T-helper 1 cell (primary cell): ENCODE measurements at regions not wholly inside any gene's neighbourhood (a gene's known extent, or its start where the extent isn't known, plus 50 kb on each side); places are given as distances from the start of the nearest gene placed in this dataset.

Experiments used
- DNase-seq, 5 donors: peaks; one replicate each; pipeline ENCODE4 v3.0.0-alpha.2; 2012 to 2020

DNA sequence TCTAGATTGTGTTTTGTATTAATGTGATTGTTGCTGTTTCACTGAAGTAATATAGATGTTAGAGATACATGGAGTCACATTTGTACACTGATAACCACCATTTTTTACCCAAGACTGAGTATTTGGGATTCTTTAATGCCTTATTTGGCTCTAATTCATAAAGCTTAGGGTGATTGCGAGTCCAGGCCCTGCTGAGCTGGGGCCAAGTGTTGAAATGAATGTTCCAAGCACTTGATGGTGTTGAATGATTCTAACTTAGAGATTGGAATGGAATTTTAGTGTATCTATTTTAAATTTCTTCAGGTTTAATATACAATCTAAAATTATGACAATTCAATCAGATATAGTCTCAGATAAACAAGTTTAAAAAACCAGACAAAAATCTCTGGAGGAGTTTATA, 329.4 kb upstream of the SLC35B3 start:
- no peak for DNase-seq

DNA sequence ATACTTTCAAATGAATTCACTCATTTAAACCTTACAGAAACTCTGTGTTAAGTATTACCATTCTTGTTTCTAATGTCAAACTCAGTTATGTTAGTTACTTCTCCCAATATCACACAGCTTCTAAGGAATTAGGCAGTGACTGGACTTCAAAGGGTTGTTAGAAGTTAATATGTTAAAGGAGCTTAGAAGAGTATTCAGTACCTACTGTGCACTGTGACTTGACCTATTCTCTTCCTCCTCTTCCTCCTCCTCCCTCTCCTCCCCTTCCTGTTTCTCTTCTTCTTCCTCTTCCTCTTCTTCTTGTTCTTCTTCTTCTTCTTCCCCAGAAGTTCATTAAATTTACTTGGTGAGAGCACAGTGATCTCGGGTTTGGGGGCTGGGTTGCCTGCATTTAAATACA, 325.6 kb upstream of the SLC35B3 start:
- DNase-seq = no peak

DNA sequence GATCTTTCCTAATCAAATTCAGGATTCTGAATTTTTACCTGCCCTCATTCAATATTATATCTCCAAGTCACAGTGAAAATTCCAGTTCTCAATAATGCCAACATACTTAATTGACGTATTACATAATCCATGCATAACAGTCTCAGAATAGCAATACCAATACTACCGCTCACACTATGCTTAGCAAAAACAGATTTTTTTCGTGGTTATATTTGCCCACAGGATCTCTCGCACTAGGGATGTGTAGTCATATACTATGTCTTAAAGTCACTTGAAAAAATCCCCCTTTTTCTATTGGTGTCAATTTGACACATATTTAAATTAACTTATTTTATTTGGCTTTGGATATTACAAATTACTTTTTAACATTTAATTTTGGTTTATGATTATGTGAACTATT, 323.1 kb upstream of the SLC35B3 start:
- DNase-seq = no peak

DNA sequence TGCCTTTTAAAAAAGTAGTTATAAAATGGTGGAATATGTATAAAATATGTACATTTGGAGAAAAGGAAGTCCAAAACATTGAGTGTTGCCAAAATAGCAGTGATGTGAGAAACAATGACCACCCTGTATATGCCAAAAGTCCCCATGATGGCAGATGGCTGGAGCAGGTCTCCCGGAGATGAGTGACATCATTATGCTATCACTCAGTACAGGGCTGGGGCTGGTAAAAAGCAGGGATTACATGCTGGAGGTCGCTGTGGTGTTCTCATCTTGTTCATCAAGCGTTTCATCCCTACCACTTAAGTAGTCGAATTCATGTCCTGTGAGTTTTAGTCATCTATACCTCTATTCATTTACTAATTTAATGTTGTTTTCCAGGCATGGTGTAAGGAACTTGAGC, 315.3 kb upstream of the SLC35B3 start:
- no peak for DNase-seq

DNA sequence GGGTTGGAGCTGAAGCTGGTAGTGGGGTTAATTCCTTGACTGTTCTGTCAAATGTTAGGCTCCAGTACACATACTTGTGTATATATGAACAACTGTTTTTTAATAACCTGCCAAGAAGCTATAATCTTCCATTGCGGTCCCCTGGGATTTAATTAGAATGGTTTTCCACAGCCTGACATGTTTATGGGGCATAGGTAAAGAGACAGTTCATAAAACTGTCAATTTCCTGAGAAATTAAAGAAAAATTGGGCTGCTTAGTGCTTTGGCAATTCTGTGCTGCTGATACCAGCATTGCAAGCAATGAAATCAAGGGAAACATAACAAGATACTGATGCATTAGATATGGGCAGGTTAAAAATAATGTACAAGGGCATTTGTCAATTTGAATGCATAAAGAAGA, 314.1 kb upstream of the SLC35B3 start:
- no peak for DNase-seq

DNA sequence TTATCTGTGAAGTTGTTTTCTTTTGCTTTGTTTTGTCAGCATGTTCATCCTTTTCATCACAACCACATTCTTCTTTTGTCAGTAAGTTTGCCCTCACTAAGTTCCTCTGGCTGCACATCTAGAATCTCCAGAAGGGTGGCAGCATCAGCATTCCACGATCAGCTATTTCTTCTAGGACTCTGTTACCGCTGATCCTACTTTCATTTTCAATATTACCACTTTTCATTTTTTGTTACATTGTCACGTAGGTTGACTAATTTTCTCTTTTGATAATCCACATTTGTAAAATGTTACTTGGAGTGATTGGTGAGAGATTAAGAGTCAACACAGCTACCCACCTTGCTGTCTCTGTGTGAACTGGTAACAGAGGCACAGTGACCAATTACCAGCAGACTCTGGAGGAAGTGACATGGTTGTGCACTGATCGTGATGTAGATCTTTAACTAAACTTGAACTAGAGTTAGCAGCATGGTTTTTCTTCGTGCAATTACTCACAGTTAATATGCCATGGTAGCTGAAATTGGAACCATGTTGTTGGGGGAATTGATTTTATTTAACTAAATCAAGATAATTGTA, 307.9 kb upstream of the SLC35B3 start:
- DNase-seq = no peak

DNA sequence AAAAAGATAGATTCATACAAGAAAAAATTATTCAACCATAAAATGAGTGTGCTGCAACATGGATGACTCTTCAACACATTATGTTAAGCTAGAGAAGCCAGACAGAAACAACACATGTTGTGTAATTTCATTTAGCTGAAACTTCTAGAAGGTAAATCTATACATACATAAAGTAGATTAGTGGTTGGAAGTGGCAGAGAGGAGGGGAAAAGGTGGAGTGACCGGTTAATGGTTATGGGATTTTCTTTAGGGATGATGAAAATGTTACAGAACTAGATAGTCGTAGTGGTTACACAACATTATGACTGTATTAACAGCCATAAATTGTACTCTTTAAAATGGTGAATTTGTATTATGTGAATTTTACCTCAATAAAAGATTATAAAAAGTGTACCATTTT, 304.1 kb upstream of the SLC35B3 start:
- no peak for DNase-seq

DNA sequence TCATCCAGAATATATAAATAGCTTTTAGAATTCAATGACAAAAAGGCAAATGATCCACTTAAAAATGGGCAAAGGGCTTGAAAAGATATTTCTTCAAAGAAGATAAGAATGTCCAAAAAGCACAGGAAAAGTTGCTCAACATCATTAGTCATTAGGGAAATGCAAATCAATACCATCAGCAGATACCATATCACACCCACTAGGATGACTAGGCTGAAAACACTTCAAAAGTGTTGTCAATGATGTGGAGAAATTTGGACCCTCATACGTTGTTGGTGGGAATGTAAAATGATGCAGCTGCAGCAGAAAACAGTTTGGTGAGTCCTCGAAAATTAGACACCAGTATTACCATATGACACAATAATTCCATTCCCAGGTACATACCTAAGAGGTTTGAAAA, 303.6 kb upstream of the SLC35B3 start:
- no peak for DNase-seq

DNA sequence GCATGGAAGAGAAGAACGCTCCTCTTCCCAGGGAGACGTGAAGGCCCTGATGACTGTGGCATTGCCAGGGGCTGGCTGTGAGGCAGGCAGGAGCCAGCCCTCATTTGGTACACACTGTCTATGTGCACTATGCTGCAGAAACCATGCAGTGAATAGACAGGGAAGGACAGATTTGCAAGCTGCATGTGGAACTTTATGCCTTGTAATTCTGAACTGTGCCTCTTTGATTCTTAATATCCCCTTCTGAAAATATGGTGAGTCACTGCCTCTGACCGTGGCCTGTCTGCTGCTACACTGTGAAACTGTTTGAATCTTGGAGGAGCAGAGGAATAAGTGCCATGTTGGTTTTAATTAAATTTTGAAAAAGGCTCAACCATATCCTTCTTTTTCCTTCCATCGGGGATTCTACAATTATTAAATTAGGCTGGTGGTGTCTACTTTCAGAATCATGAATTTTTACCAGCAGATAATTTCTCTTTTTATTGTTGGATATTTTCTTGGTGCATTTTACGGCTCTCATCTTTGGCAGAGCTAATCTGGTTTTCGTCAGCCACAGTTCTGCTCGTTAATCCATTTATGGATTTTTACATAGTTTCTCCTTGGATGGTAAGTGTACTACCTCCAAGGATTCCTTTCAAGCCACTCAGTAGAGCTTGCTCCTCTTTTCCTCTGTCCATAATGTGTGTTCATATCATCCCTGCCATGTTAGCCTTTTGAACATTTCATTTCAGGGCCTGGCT, 301.0 kb upstream of the SLC35B3 start:
- DNase-seq = no peak

DNA sequence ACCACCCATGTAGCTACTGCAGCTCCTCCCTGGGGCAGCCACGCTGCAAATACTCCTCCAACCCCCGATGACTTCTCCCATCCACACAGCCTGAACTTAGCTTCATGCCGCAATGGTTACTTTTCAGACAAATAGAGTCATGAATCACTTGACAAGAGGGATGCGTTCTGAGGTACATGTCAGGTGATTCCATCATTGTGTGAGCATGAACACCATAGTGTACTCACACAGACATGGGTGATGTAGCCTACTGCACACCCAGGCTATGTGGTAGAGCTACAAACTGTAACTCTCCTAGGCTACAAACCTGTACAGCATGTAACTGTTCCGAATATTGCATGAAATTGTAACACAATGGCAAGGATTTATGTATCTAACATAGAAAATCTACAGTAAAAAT, 298.5 kb upstream of the SLC35B3 start:
- no peak for DNase-seq

DNA sequence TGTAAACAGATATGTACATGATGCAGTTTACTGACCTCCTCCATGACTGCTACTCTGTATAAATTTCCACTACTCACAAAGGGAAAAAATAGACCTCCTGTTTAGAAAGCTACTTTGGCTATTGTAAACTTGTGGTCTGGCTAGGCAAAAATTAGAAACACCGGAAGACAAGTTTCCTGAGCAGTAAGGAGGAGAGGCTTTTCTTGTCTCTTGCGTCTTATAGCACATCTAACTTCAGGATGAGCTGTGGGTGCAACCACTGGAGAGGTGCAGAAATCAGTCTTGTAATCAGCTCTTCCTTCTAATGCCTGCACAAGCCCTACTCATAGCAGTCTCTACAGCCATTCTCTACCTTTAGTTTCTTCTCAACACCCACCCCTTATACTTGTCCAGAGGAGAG, 296.5 kb upstream of the SLC35B3 start:
- DNase-seq = no peak

DNA sequence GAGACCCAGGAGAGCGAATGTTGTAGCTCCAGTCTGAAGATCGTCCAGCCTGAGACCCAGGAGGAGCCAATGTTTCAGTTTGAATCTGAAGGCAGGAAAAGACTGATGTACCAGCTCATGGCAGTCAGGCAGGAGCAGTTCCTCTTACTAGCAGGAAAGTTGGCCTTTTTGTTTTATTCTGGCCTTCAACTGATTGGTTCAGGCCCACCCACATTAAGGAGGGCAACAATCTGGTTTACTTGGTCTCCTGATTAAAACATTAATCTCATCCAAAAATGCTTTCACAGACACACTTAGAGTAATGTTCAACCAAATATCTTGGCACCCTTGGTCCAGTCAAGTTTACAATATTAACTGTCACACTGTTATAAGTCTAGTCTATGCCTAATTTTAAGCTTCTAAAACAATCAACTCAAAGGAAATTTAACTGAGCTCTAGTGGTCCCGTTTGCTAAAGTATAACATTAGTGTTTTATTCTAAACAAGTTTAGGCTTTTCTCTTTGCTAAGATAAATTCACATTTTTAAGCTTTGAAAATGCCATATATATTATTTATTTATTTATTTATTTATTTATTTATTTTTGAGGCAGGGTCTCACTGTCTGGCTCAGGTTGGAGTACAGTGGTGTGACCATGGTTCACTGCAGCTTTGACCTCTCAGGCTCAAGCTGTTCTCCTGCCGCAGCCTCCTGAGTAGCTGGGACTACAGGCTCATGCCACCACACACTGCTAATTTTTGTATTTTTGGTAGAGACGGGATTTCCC, 275.5 kb upstream of the SLC35B3 start:
- DNase-seq = no peak

DNA sequence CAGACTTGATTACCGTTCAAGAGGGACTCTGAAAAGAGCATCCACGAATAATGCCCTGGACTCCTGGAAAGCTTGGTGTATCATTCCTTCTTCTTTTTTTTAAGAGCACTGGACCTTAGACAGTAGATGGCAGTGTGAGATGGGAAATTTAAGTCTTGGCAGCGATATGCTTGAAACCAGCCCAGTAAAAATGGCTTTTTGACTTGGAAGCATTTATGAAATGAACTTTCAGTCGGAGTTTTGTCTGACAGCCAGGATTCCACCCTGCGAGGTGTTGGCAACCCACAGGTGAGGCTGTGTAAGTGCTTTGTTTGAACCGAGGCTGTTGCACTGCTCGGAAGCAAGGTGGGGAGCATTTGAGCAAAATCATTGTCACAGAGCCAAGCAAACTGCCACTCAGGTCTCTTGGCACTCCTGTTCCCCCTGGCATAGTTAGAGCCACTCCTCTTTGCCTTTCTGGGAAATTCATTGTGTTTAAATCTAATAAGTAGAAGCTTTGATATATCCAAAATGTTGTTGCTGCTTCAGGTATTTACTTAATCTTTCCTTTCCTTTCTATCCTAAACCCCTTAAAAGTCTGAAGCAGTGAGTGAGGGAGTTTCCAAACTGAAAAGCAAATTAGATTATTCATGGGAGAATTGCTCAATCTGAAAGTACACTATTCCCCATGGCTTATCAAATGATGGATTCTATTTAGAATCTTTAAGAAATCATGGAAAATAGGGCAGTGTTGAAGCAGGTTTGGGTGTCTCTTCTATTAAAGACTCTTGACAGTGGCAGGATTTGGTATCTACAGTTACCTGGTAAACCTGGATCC, 272.8 kb upstream of the SLC35B3 start:
- no peak for DNase-seq

DNA sequence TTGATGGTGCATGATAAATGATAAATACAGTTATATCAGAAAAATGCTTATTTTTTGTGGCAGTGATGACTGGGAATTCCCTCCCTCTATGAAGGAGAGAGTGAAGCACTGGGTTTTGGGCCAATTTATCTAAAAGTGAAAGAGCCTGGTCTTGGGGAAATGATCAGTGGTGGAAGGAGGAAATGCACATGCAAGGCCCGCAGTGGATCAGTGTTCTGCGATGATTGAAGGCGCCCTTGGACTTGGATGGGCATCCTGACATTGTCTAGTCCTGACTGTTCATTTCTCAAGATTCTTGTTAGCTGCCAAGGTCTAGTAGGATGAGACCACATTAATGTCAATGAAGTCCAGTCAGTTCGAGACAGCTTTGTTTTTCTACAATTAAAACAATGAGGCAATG, 272.0 kb upstream of the SLC35B3 start:
- DNase-seq = no peak

DNA sequence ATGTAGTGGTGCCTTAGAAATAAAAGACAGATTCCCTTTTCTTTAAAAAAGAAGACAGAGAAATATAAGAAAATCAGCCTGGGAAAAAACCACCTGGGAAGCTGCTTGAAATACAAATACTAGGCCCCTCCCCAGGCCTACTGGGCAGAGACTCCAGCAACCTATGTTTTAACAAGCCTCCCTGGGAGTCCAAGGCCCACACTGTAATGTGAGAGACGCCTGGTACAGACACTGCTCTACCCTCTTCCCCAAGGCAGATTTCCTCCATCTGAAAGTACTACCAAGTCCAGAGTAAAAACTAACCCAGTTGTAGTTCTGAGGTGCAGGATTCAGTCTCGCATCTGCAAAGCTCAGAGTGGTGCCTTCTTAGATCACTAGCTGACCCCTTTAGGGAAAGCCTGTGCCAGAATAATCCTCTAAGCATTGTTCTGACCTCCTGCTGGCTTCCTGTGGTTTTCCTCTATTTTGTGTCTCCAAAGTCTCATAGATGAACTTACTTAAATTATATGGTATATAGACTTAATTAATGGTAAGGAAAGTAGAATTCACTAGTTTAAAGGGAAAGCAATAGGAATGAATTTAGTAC, 270.2 kb upstream of the SLC35B3 start:
- DNase-seq = no peak

DNA sequence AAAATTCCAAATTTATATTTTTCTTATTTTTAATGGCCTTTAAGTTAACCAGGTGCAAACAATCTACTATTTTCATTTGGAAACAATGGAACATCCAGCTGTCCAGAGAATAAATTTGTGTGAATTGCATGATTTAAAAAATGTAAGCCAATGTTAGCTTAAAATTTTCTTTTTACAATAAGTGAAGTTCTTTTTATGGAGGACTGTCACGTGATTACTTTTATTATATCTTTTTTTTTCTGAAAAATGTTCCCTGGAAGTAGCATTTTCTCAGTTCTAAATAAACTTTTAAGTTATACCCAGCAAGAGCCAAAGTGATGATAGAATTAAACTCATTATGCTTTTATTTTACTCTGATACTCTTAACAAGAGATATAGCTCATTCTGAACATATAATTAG, 267.7 kb upstream of the SLC35B3 start:
- DNase-seq = no peak

DNA sequence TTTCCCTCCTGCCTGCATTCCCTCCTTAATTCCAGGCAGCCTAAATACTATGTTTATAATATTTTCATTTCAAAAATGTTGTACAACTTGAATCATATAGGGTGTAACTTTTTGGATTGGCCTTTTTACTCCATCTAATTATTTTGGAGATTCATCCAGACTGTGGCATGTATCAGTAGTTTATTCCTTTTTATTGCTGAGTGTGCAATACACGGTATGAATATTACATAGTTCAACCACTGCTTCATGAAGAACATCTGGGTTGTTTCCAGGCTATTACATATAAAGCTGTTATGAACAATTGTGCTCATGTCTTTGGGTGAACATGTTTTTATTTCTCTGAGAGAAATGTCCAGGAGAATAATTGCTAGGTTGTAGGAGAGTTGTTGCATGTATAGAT, 253.5 kb upstream of the SLC35B3 start:
- DNase-seq = no peak

DNA sequence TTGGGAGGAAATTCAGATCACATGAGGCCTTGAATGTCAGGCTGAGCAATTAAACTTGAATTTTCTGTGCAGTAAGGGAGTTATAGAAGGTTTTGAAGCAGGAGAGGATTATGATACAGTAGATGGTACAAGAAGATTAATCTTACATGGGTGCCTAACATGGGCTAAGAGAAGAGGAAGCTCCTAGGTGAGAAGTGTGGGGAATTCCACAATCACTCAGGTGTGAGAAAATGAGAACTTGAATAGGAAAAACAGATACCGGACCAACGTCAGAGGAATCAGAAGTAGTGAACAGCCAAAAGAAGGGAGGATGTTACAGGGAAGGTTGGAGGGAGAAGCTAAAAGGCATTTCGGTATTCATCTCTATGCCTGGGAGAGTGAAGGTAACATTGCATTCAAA, 250.7 kb upstream of the SLC35B3 start:
- DNase-seq = no peak

DNA sequence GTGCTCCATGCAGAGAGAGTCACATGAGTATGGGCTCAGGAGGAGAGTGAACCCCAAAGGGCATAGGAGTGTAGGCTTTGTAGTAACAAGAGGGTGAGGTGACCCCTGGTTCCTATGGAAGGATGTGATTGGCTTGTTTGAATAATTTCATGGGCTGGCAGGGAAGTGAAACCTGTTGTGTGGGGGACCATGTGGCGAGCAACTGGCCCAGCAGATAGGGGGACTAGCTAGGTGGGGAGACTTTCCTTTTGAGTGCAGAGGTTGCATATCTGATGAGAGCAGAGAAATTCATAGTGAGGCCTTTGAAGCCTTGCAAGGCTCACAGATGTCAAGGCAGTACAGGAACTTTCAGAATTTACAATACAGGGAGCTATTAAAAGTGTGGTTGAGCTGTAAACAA, 247.9 kb upstream of the SLC35B3 start:
- DNase-seq = no peak

DNA sequence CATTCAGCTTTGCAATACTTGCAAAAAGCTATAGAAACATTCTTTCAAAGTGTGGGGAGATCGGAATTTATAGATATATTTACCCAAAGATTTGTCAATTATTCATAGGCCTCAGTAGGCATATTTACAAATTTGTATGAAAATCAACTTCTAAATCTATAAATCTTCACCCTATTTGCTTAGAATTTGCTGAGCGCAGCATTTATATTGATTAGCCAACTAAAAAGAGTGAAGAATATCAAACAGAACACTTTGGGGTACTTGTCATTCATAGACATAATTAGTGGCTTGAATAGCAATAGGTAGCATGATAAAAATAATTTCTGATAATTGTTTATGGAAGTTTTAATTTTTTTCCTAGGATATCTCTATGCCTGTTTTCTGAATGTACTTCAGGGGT, 244.5 kb upstream of the SLC35B3 start:
- DNase-seq = no peak

DNA sequence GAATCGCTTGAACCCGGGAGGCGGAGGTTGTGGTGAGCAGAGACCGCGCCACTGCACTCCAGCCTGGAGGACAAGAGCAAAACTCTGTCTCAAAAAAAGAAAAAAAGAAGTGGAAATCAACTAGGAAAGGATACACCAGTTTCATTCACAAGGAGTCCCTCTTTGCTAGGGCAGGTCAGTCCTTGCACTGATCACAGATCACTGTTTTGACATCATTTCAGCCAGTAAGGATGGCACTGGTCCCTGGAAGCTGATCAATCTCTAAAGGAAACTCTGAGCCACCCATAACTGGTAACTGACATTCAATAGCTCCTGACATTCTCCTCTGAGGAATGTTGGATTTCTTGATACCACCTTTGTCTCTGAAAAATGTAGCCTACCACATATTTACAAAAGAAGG, 243.1 kb upstream of the SLC35B3 start:
- DNase-seq = no peak

DNA sequence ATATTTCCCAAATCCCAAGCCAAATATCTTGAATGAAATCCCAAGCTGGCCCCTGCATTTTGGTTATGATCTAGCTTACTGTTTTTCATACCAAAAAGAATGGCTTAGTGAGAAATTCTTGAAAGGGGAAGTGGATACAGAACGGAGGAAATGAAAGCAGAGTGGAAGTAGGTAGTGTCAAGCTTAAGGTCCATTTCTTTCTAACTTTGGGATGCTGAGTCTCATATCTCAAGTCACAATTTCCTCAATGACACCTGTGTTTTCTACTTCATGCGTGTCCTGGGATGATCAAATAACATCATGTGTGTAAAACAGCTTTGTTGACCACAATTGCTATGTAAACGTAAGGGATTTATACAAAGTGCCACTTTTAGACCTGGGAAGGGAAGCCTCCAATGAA, 238.8 kb upstream of the SLC35B3 start:
- no peak for DNase-seq

DNA sequence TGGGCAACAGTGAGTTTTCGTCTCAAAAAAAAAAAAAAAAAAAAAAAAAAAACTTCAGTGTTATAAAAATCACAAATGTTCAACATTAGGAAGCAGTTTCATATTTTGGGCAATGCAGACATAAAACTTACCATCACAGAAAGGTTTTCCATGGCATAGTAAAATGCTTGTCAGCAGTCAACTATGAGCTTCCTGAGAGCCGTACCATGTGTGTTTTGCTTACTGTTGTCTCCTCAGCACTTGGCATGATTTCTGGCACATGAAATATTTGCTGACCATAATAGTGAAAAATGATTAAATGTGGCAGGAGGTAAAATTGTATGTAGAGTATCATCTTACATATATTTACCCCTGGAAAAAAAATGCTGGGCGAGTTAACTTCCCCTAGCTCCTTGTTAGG, 237.5 kb upstream of the SLC35B3 start:
- no peak for DNase-seq
